GM18861 (cell line): ENCODE measurements at regions not wholly inside any gene's neighbourhood (a gene's known extent, or its start where the extent isn't known, plus 50 kb on each side); places are given as distances from the start of the nearest gene placed in this dataset.

Source experiments
- ATAC-seq: cut with Tn5 transposase; IDR thresholded peaks from one replicate; pipeline ENCODE4 v1.9.1; 2021; ENCODE audit not compliant: unreplicated experiment

GRCh38 chr17:65407017-65407416 is 154.4 kb downstream of the AXIN2 start:
- ATAC-seq = no peak

- ATAC-seq = no peak
These were observed 154.9 kb downstream of the AXIN2 start for GRCh38 chr17:65406552-65406951.

- no peak for ATAC-seq
These were observed 155.9 kb downstream of the AXIN2 start for GRCh38 chr17:65405563-65405962.

- ATAC-seq = no peak
These were observed 156.7 kb downstream of the AXIN2 start for GRCh38 chr17:65404761-65405160.

- ATAC-seq = no peak
These were observed 157.8 kb downstream of the AXIN2 start for GRCh38 chr17:65403626-65404025.

GRCh38 chr17:65402513-65403496 is 158.6 kb downstream of the AXIN2 start:
- no peak for ATAC-seq

- no peak for ATAC-seq
These were observed 159.9 kb downstream of the AXIN2 start for GRCh38 chr17:65401561-65401960.

- ATAC-seq = no peak
These were observed 160.7 kb downstream of the AXIN2 start for GRCh38 chr17:65400701-65401100.

- ATAC-seq = no peak
These were observed 163.2 kb downstream of the AXIN2 start for GRCh38 chr17:65398040-65398787.

- ATAC-seq = no peak
These were observed 165.5 kb downstream of the AXIN2 start for GRCh38 chr17:65395924-65396323.

GRCh38 chr17:65394811-65395472 is 166.5 kb downstream of the AXIN2 start:
- no peak for ATAC-seq

GRCh38 chr17:65393514-65393913 is 167.9 kb downstream of the AXIN2 start:
- ATAC-seq = no peak

GRCh38 chr17:65389949-65390348 is 171.5 kb downstream of the AXIN2 start:
- ATAC-seq = no peak

- ATAC-seq = no peak
These were observed 172.0 kb downstream of the AXIN2 start for GRCh38 chr17:65389426-65389825.

GRCh38 chr17:65388911-65389310 is 172.5 kb downstream of the AXIN2 start:
- ATAC-seq = no peak

GRCh38 chr17:65387322-65387721 is 174.1 kb downstream of the AXIN2 start:
- ATAC-seq = no peak

- ATAC-seq = no peak
These were observed 175.7 kb downstream of the AXIN2 start for GRCh38 chr17:65385726-65386125.

GRCh38 chr17:65385071-65385470 is 176.4 kb downstream of the AXIN2 start:
- ATAC-seq = no peak

- ATAC-seq = no peak
These were observed 180.3 kb downstream of the AXIN2 start for GRCh38 chr17:65381152-65381551.

- ATAC-seq = no peak
These were observed 186.5 kb downstream of the AXIN2 start for GRCh38 chr17:65374966-65375365.

GRCh38 chr17:65371702-65372101 is 189.7 kb downstream of the AXIN2 start:
- no peak for ATAC-seq
